SK-N-SH (cell line): ENCODE measurements at regions not wholly inside any gene's neighbourhood (a gene's known extent, or its start where the extent isn't known, plus 50 kb on each side); places are given as distances from the start of the nearest gene placed in this dataset.

ENCODE experiments used
- CTCF ChIA-PET: fragments of 300-600, 350-600 bp; formaldehyde crosslinking; extraction: SDS; loops from one replicate; lab custom pipeline; 2021; lab: Yijun Ruan, JAX
- POLR2A ChIA-PET: fragments of 350-600 bp; sonication (Branson Sonifier 250); formaldehyde crosslinking; extraction: SDS; loops from one replicate; lab custom pipeline; 2020; ENCODE audit warnings: antibody characterized with exemption, inconsistent platforms; lab: Yijun Ruan, JAX
- DNase-seq: peaks from one replicate; pipeline ENCODE4 v3.0.0; 2012
- H2AFZ ChIP-seq: fragments of 200-600 bp; sonication (generic); 2 replicates; pipeline ENCODE4 v1.8.1; 2016; ENCODE audit warnings: antibody characterized with exemption, mild to moderate bottlenecking, low read depth
- H3F3A ChIP-seq: fragments of 200-600 bp; sonication (generic); replicated peaks from 2 replicates; pipeline ENCODE3; 2016; ENCODE audit warnings: antibody characterized with exemption, mild to moderate bottlenecking; ENCODE audit not compliant: insufficient read depth
- H3K27ac ChIP-seq, 2 experiments: fragments of 200-500 bp in 1 of 2; fragments of 200-600 bp in 1 of 2; sonication (Bioruptor generic) in 1 of 2; sonication (generic), shearing (Covaris generic) in 1 of 2; 2 replicates each; pipeline versions ENCODE4 v1.5.1 to v1.6.1; 2014 to 2016; ENCODE audit warnings: low read depth in 2 of 2, inconsistent platforms in 1 of 2, low read length in 1 of 2, mild to moderate bottlenecking in 1 of 2, mixed read lengths in 1 of 2
- H3K27me3 ChIP-seq: fragments of 200-600 bp; sonication (generic), shearing (Covaris generic); 2 replicates; pipeline ENCODE4 v1.6.1; 2016; ENCODE audit warnings: mixed run types; ENCODE audit not compliant: insufficient read depth
- H3K36me3 ChIP-seq, 2 experiments: fragments of 200-500 bp in 1 of 2; fragments of 200-600 bp in 1 of 2; sonication (Bioruptor generic) in 1 of 2; sonication (generic) in 1 of 2; replicated peaks in 1 of 2; 2 replicates each; pipeline versions ENCODE3 to v1.5.1; 2014 to 2016; ENCODE audit warnings: low read length in 1 of 2, mild to moderate bottlenecking in 1 of 2; ENCODE audit not compliant: insufficient read depth in 2 of 2, control insufficient read depth in 1 of 2
- H3K4me1 ChIP-seq, 2 experiments: fragments of 200-500 bp in 1 of 2; fragments of 200-600 bp in 1 of 2; sonication (Bioruptor generic) in 1 of 2; sonication (generic), shearing (Covaris generic) in 1 of 2; 2 replicates each; pipeline versions ENCODE4 v1.5.1 to v1.6.1; 2014 to 2016; ENCODE audit warnings: low read depth in 1 of 2, low read length in 1 of 2, mixed run types in 1 of 2; ENCODE audit not compliant: insufficient read depth in 2 of 2, control insufficient read depth in 1 of 2
- H3K4me2 ChIP-seq: fragments of 200-600 bp; sonication (generic), shearing (Covaris generic); 2 replicates; pipeline ENCODE4 v1.6.1; 2017; ENCODE audit warnings: mixed run types
- H3K4me3 ChIP-seq, 2 experiments: fragments of 200-500 bp in 1 of 2; fragments of 200-600 bp in 1 of 2; sonication (Bioruptor generic) in 1 of 2; sonication (generic), shearing (Covaris generic) in 1 of 2; 2 replicates each; pipeline versions ENCODE4 v1.5.1 to v1.8.1; 2014 to 2016; ENCODE audit warnings: low read depth in 2 of 2, inconsistent platforms in 1 of 2, low read length in 1 of 2, mild to moderate bottlenecking in 1 of 2, mixed read lengths in 1 of 2, moderate library complexity in 1 of 2
- H3K79me2 ChIP-seq: fragments of 200-600 bp; sonication (generic); 2 replicates; pipeline ENCODE4 v1.8.1; 2017; ENCODE audit warnings: mild to moderate bottlenecking; ENCODE audit not compliant: insufficient read depth
- H3K9ac ChIP-seq: fragments of 200-600 bp; sonication (generic); 2 replicates; pipeline ENCODE4 v1.6.1; 2017; ENCODE audit warnings: mixed run types
- H3K9me2 ChIP-seq: fragments of 200-600 bp; sonication (generic); 2 replicates; pipeline ENCODE4 v1.6.1; 2017; ENCODE audit warnings: mixed run types
- H3K9me3 ChIP-seq: fragments of 200-600 bp; sonication (generic); 2 replicates; pipeline ENCODE4 v1.6.1; 2017; ENCODE audit warnings: mixed run types, mild to moderate bottlenecking, moderate library complexity
- H4K20me1 ChIP-seq: fragments of 200-600 bp; sonication (generic); 2 replicates; pipeline ENCODE4 v1.6.1; 2017; ENCODE audit warnings: mild to moderate bottlenecking, mixed run types; ENCODE audit not compliant: insufficient read depth
- EP300 ChIP-seq, 2 experiments: IDR thresholded peaks; 2 replicates each; pipeline versions ENCODE4 v1.4.0 to v1.6.1; 2012; ENCODE audit warnings: borderline replicate concordance in 1 of 2, low read depth in 1 of 2, low read length in 1 of 2
- EZH2phosphoT487 ChIP-seq: fragments of 200-600 bp; sonication (generic); IDR thresholded peaks from 2 replicates; pipeline ENCODE4 v1.6.1; 2017; ENCODE audit warnings: low read depth, mixed run types, mild to moderate bottlenecking, antibody characterized with exemption, moderate library complexity, borderline replicate concordance
- FOSL2 ChIP-seq: IDR thresholded peaks from 2 replicates; pipeline ENCODE4 v1.4.0; 2012; ENCODE audit warnings: low read depth, mild to moderate bottlenecking, moderate library complexity, borderline replicate concordance
- GABPA ChIP-seq: IDR thresholded peaks from 2 replicates; pipeline ENCODE4 v1.4.0; 2012; ENCODE audit warnings: low read depth, mild to moderate bottlenecking
- JUND ChIP-seq: IDR thresholded peaks from 2 replicates; pipeline ENCODE4 v1.4.0; 2012
- MXI1 ChIP-seq: IDR thresholded peaks from 2 replicates; pipeline ENCODE4 v1.6.1; 2012; ENCODE audit warnings: mild to moderate bottlenecking, low read depth, low read length, improper control_type of control experiment
- NRF1 ChIP-seq: IDR thresholded peaks from 2 replicates; pipeline ENCODE4 v1.6.1; 2012; ENCODE audit warnings: low read depth, mild to moderate bottlenecking, low read length
- RCOR1 ChIP-seq: fragments of 150-350 bp; IDR thresholded peaks from 2 replicates; pipeline ENCODE4 v1.6.1; 2017; ENCODE audit warnings: antibody characterized with exemption, low read length
- RFX5 ChIP-seq: IDR thresholded peaks from 2 replicates; pipeline ENCODE4 v1.6.1; 2012; ENCODE audit warnings: mild to moderate bottlenecking, improper control_type of control experiment, low read length
- RXRA ChIP-seq: IDR thresholded peaks from 2 replicates; pipeline ENCODE4 v1.4.0; 2012; ENCODE audit warnings: low read depth, mild to moderate bottlenecking, borderline replicate concordance
- SIN3A ChIP-seq: IDR thresholded peaks from 2 replicates; pipeline ENCODE4 v1.6.1; 2012; ENCODE audit warnings: low read depth, mild to moderate bottlenecking, low read length, moderate library complexity, borderline replicate concordance
- WGBS: methylation state at CpG from one replicate; pipeline ENCODE4 v1.1.6; 2017; ENCODE audit warnings: low lambda C conversion rate; 5-methylcytosine and 5-hydroxymethylcytosine counted together

- Histone ChIP-seq H3K9me3 (no peaks in the 10 kb centered on the region), H3K4me2 (no peak overlapping the region), H3K79me2 (no peaks in the 10 kb centered on the region), H3K27ac (no peak overlapping the region), H4K20me1 (no peaks in the 10 kb centered on the region), H2AFZ (no peak overlapping the region), H3K27me3 (peaks cover 4% of the 10 kb centered on the region; the same call in 1 of the 2 replicates), H3K4me1 (no peaks in the 10 kb centered on the region; a peak in 1 of 4 replicates), H3K9me2 (no peaks in the 10 kb centered on the region), H3K4me3 (no peak overlapping the region), H3F3A (no peaks in the 10 kb centered on the region), H3K36me3 (no peaks in the 10 kb centered on the region), H3K9ac (no peak overlapping the region)
- ChIA-PET POLR2A (no interaction called here), CTCF (interaction anchor here (1.5 kb wide), 1 partner anchor 8 kb away, joined by 3 read pairs; no protein-coding TSS in a partner anchor)
- WGBS: 38% methylated on average over 5 of the region's 10 CpGs
- no peak for DNase-seq
- TF ChIP-seq JUND: no peak
These were observed 1738.2 kb downstream of the TP53TG3F start for GRCh38 chr16:35197656-35198055.

DNA sequence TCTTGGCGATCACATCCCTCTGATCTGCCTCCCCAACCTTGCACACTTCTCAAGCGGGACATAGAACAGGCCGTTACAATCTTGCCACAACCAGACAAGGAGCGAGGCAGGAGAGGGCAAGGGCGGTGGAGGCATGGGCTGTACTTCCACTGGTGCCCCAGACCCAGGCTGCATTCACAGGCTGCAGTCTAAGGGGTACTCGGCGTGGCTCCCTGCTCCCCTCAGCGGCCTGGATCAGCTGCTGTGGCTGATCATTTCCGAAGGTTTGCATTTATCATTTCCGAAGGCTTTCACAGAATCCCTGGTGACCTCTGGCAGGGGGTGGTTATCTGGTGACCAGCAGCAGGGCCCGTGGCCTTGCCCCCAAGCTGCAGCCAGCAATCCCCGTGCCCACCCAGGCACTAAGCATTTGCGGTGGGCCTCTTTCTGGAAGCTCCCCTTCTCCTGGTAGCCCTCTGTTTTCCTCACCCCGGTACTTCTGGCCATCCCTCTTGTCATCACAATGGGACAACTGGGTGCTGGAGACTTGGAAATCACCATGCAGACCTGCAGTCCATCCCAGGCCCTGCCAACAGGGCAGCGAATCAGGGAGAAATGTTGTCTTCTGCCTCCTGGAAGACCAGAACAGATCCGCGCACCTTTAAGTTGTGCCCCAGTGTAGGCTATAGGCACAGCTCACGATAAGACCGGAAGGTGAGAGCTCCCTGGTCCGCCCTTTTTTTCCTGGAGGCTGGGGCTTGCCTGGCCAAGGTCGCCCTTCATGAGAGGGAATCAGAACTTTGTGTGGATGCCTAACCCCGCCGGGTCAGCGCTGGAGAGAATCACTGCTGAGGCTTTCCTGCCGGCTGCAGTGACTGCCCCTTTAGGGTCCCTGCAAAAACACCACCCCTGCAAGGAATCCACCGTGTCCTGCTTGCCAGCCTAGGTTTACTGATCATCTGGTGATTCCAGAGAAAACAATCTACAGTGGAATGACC, 1739.1 kb downstream of the TP53TG3F start:
- no peak overlapping the region for H3K27ac ChIP-seq
- H3K4me2 ChIP-seq: no peak overlapping the region
- H3K4me3 ChIP-seq: no peak overlapping the region
- no peak for DNase-seq
- H3K4me1 ChIP-seq: no peaks in the 10 kb centered on the region; a peak in 1 of 4 replicates
- H3K9me2 ChIP-seq: no peaks in the 10 kb centered on the region
- H4K20me1 ChIP-seq: no peaks in the 10 kb centered on the region
- no peaks in the 10 kb centered on the region for H3K36me3 ChIP-seq
- POLR2A ChIA-PET: no interaction called here
- no peak overlapping the region for H2AFZ ChIP-seq
- no peaks in the 10 kb centered on the region for H3K9me3 ChIP-seq
- H3K27me3 ChIP-seq: peaks cover 4% of the 10 kb centered on the region; the same call in 1 of the 2 replicates
- no peaks in the 10 kb centered on the region for H3F3A ChIP-seq
- no peaks in the 10 kb centered on the region for H3K79me2 ChIP-seq
- TF ChIP-seq RFX5 (no peak), SIN3A (no peak), RCOR1 (no peak), JUND (no peak), RXRA (no peak), FOSL2 (no peak), GABPA (no peak), NRF1 (no peak), EZH2phosphoT487 (no peak), EP300 (IDR thresholded peaks at IDR 0.05; ENCODE audit: borderline replicate concordance in 1 of 2, low read depth in 1 of 2, low read length in 1 of 2) (no peak), MXI1 (no peak)
- CTCF ChIA-PET: interaction anchor here (1.5 kb wide), 2 partner anchors 9 to 10 kb away, joined by 3 to 6 read pairs; no protein-coding TSS in a partner anchor
- no peak overlapping the region for H3K9ac ChIP-seq
- 23% methylated on average over 14 of the region's 26 CpGs for WGBS
